ES-I3 (cell line): ENCODE measurements at regions not wholly inside any gene's neighbourhood (a gene's known extent, or its start where the extent isn't known, plus 50 kb on each side); places are given as distances from the start of the nearest gene placed in this dataset.

ENCODE experiments used
- H3K36me3 ChIP-seq: 2 replicates; pipeline ENCODE4 v1.6.1; 2013; ENCODE audit warnings: mild to moderate bottlenecking, low read length, control low read depth, moderate library complexity; ENCODE audit not compliant: insufficient read depth
- H3K4me1 ChIP-seq: 2 replicates; pipeline ENCODE4 v1.6.1; 2013; ENCODE audit warnings: mild to moderate bottlenecking, control low read depth, low read length; ENCODE audit not compliant: insufficient read depth
- H3K9ac ChIP-seq: 2 replicates; pipeline ENCODE4 v1.6.1; 2013; ENCODE audit warnings: low read depth, mild to moderate bottlenecking, low read length, moderate library complexity
- H3K9me3 ChIP-seq: 2 replicates; pipeline ENCODE4 v1.6.1; 2013; ENCODE audit warnings: mild to moderate bottlenecking, low read length, moderate library complexity; ENCODE audit not compliant: control insufficient read depth, insufficient read depth

DNA sequence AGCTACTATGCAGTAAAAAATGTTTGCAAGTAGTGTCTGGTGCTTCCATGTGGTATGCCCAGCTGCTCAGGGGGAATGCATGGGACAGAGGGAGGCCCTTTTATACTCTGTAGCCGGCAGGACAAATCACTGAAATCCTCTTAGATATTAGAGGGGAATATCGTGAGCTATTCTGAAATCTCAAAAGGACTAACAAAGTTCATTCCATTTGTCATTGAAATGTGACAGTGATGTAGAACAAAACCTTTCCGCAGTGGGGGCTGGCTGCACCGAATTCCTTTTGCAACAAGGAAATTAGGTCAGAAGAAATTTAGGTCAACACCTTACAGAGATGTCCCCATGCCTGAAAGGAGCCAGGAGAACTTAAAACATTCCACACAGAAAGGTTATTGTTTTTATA, 72.4 kb upstream of the MEF2C start:
- no peak overlapping the region for H3K9ac ChIP-seq
- H3K4me1 ChIP-seq = peaks cover 15% of the 10 kb centered on the region; the same call in 1 of the 2 replicates
- H3K36me3 ChIP-seq = no peaks in the 10 kb centered on the region
- H3K9me3 ChIP-seq = no peaks in the 10 kb centered on the region

DNA sequence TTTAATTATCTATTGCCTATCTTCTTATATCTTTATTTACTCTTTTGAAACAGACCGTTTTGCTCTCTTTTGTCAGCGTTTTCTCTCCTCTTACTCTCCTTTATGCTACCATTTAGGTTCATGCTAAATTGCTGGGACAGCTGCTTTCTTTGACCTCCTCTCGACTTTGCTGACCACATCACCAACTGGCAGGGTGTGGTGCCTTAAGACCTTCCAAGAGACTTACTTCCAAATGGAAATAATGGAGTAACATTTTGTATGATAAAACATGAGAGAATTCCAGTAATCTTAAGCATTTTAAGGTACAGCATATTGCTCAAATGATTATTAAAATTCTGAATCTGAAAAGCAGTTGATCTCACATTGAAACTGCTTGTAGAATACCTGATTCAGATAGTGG, 71.5 kb upstream of the MEF2C start:
- Histone ChIP-seq H3K36me3 (no peaks in the 10 kb centered on the region), H3K9me3 (no peaks in the 10 kb centered on the region), H3K9ac (no peak overlapping the region), H3K4me1 (peaks cover 15% of the 10 kb centered on the region; the same call in 1 of the 2 replicates)

DNA sequence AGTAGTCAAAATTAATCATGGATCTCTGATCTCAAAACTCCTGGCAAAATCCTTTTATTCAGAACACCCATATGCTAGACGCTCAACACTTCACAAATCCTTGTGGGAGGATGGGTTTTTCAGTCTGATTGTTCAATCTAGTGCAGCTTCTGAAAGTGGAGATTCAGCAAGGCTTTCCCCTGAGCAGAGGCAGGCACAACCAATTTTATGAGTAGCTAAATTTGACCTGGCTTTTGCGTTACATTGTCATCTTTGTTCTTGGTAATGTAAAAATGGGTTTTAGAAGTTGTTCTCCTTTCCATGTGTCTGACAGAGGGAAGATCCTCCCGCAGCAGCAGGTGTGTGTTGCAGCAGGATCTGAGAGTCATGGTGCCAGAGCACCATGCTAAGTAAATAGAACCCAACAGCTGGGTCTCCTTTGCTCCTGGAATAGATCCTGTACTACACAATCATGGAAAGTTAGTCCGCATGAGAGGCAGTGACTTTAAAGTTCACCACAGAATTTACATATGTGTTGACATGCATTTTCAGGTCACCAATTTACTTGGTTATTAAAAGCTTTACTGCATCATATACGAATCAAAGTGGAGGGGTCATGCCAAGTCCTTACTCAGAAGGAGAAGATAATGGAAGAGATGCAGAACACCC, 70.1 kb upstream of the MEF2C start:
- H3K9ac ChIP-seq = no peak overlapping the region
- H3K36me3 ChIP-seq = no peaks in the 10 kb centered on the region
- H3K9me3 ChIP-seq = no peaks in the 10 kb centered on the region
- peaks cover 22% of the 10 kb centered on the region for H3K4me1 ChIP-seq

DNA sequence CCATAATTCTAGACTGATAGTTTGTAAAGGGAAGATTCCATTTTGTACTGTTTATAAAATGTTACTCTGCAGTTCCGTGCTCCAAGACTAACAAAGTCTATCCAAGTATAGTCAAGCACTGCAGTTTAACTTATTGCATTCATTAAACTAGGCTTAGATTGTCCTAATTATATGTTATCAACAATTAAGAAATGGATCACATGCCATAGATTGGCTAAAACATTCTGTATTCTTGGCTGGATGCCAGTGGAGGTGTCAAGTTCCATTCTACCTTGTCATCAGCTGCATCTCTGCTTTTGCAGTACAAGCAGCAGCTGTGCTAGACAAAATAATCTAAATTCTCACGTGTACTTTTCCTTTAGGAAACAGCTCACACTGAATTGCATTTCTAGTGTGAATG, 69.4 kb upstream of the MEF2C start:
- H3K9ac ChIP-seq = no peak overlapping the region
- H3K36me3 ChIP-seq = no peaks in the 10 kb centered on the region
- H3K4me1 ChIP-seq = peaks cover 22% of the 10 kb centered on the region
- no peaks in the 10 kb centered on the region for H3K9me3 ChIP-seq

DNA sequence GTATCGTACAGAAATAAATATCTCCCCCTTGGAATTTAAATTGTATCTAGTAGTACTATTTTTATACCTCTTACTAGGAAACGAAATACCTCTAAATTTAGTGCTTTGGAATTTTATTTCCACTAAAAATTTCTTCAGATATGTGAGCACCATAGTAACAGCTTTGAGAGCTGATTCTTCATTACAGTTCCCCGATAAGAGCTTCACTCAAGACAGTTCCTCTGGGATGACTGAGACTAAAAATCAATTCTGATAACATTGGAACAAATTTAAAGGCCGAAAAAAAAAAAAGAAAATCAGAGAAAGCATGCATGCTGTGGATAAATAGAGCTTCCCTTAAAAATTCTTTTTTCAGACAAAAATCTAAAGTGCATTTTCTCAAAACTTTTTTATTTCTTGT, 68.5 kb upstream of the MEF2C start:
- Histone ChIP-seq H3K36me3 (no peaks in the 10 kb centered on the region), H3K9me3 (no peaks in the 10 kb centered on the region), H3K9ac (no peak overlapping the region), H3K4me1 (peaks cover 20% of the 10 kb centered on the region)

DNA sequence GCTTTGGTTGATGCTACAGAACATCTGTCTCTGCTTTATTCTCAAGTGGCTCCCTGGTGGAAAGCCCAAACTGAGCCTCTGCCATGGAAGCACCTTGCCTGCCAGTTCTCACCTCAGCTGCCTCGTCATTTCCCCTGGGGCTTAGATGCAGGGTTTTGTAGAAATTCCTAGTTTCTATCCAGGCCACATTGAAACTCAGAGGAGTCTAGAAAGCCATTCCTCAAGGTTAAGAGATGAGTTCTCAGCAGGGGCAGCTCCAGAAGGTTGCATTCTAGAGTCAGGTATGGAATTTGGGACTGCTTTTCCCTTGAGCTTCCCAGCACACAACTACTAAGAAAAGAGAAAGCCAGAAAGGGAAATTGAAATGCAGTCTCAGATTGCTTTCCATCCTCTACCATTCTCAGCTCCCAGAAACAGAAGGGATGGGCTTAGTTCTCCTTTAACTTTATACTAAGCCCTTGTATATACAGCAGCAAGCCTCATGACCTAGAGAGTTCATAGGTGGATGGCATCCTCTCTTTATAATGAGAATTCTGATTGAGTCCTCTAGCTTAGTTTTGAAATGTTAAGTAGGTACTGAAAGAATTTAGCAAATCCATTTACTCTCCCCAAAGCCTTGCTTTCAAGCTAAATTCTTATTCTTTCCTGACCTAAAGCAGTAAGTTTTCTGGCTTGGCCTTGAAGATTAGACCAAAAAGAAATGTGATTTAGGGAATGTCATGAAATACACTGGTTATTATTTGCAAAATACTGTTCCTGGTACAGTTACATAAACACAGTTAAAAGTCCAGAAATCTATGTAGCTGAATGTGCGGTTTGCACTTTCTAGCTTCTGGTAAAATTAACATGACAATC, 66.0 kb upstream of the MEF2C start:
- no peaks in the 10 kb centered on the region for H3K36me3 ChIP-seq
- H3K9ac ChIP-seq = no peak overlapping the region
- H3K9me3 ChIP-seq = no peaks in the 10 kb centered on the region
- H3K4me1 ChIP-seq = peaks cover 9% of the 10 kb centered on the region

DNA sequence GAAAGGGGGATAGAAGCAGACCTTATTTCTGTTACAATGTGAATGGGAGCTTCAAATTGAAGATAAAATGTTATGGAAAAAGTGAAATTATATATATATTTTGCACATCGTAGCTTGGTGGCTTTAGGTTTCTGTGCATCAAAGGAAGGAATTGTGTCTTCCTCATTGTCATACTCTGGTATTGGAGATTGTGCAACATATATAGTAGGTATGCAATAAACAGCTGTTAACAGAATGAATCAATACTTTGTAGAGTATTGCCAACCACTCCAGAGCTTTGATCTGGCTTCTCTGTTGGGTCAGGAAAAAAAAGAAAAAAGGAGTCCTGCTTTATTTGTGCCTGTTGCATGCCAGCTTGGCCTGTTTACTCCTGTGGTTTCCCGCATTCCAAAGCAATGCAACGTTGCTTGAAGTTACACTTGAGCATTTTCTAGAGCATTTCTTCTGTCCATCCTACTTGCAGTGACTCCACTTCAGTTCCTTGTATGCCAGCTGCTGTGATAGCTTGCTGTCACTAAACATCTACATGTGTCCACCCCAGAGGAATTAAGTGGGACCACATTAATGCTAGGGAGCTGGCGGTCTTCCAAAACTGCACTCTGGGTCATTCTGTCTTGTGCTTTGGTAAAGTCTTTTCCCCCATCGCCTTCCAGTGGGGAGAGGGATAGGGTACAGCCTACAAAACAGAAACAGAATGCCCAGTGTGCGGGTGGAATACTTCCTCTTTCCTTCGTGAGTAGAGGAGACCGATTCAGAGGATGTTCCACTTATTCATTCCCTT, 62.0 kb upstream of the MEF2C start:
- Histone ChIP-seq H3K9me3 (no peaks in the 10 kb centered on the region), H3K9ac (no peak overlapping the region), H3K36me3 (no peaks in the 10 kb centered on the region), H3K4me1 (peaks cover 14% of the 10 kb centered on the region)

DNA sequence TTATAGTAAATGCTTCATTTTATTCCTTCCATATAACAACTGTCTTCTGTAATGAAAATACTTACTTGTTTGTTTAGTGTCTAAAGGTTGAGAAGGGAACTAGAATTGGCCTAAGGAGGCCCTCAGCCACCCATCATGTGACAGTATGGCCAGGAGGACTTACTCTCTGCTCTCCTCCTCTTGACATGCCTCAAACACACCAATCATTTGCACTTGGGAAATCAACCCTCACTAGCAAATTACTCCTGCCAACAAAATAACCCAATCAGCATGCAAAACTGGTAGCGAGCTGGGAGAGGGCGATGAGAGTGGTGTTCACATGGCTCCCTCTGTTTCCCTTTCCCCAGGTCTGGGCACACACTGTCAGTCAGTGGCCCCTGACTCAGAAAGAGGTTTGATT, 58.6 kb upstream of the MEF2C start:
- Histone ChIP-seq H3K9me3 (no peaks in the 10 kb centered on the region), H3K4me1 (peaks cover 7% of the 10 kb centered on the region; the same call in 1 of the 2 replicates), H3K36me3 (no peaks in the 10 kb centered on the region), H3K9ac (no peak overlapping the region)

DNA sequence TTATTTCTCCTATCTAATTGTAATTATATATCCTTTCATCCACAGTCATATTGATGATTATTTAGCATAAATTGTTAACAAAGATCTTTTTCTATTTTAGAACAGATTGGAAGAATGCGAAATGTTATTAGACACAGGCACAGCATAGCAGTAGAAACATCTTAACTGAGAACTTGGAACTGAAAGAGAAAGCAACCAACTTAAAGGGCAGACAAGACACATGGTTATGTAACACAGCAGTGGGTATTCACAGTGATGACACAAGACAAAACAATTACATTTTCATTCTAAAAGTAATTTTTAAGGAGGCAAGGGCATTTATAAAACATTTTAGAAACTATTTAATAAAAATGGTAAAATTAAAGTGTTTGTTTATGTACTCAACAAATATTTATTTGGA, 57.7 kb upstream of the MEF2C start:
- H3K36me3 ChIP-seq = no peaks in the 10 kb centered on the region
- H3K9ac ChIP-seq = no peak overlapping the region
- H3K9me3 ChIP-seq = no peaks in the 10 kb centered on the region
- peaks cover 7% of the 10 kb centered on the region; the same call in 1 of the 2 replicates for H3K4me1 ChIP-seq

DNA sequence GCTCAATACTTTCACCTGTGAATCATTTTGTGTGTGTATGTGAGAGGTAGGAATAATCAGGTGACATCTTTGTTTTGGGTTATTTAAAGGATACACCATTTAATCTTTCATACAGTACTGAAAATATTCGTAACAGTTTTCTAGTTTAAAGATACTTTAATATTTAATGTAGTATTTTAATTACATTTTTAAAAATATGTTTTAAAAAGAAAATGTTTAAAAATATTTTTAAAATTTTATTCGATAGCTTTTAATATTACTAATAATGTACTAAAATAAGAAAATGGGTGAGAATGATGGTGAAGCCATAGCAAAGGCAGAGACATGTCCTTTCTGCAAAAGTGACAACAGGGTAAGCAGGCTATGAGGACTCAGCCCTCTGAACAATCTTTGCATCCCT, 56.3 kb upstream of the MEF2C start:
- Histone ChIP-seq H3K36me3 (no peaks in the 10 kb centered on the region), H3K4me1 (peaks cover 4% of the 10 kb centered on the region; the same call in 1 of the 2 replicates), H3K9ac (no peak overlapping the region), H3K9me3 (no peaks in the 10 kb centered on the region)

DNA sequence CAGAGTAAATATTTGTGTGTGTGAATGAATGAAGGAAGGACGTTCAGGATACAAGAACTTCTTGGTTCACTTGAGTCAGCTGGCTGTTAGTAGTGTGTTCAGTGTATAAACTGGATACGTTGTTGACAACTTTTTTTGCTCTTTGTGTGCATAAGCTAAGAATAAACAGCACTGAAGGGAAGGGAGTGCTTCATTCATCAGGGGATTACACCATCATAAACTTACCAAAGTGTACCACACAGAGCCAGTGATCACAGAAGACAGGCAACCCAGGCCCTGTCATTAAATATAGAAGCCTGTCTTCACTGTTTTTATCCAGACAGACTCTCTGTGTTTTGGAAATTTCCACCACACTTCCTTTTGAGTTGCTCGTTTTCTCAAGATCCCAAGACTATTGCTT, 55.5 kb upstream of the MEF2C start:
- H3K36me3 ChIP-seq = no peaks in the 10 kb centered on the region
- no peaks in the 10 kb centered on the region for H3K9me3 ChIP-seq
- H3K4me1 ChIP-seq = peaks cover 4% of the 10 kb centered on the region; the same call in 1 of the 2 replicates
- no peak overlapping the region for H3K9ac ChIP-seq

DNA sequence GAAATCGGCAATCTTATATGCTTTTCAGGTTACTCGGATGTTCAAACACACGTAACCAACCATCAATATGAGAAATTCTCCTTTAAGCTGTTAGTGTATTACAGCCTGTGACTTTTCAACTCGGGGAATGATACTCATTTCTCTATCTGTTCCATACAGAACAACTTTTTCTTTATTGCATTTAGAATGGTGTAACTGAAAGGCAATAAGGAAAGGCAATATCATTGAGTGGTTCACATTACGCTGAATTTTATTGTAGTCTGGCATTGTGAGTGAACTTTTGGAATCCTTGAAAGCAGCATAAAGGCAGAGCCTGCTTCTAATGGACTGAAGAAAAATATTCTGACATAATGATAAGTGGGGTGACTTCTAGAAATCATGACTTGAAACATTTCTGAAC, 54.4 kb upstream of the MEF2C start:
- Histone ChIP-seq H3K9ac (no peak overlapping the region), H3K4me1 (peaks cover 3% of the 10 kb centered on the region; the same call in 1 of the 2 replicates), H3K9me3 (no peaks in the 10 kb centered on the region), H3K36me3 (no peaks in the 10 kb centered on the region)

DNA sequence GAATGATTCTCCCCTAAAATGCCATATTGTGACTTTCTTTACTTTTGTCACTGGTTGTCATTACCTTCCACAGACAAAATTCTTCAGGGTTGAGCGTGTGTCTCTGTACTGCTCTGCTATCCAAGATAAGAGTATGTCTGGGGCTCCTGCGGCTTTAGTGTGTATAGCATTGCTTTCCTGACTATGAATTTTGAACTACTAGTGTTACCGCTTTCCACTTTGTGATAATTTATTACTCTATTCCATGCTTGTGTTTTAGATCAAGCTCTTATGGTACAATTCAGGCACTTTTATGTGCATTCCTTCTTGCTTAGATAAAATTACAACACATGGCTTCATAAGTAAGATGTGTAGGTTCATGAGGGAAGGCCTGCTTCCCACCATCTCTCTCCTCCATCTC, 51.5 kb upstream of the MEF2C start:
- Histone ChIP-seq H3K4me1 (no peaks in the 10 kb centered on the region), H3K36me3 (no peaks in the 10 kb centered on the region), H3K9ac (no peak overlapping the region), H3K9me3 (no peaks in the 10 kb centered on the region)
